WTC11 (cell line): ENCODE measurements at regions not wholly inside any gene's neighbourhood (a gene's known extent, or its start where the extent isn't known, plus 50 kb on each side); places are given as distances from the start of the nearest gene placed in this dataset.

Source experiments
- ATAC-seq: fragments of 200-7000 bp; cut with Tn5 transposase; 2 replicates; pipeline ENCODE4 v1.10.0; 2021; ENCODE audit warnings: mild to moderate bottlenecking, moderate library complexity
- CTCF ChIA-PET: fragments of 300-600 bp; sonication (Branson Sonifier 250); formaldehyde crosslinking; loops from one replicate; lab custom pipeline; 2021; ENCODE audit warnings: antibody characterized with exemption; lab: Charles Lee
- POLR2A ChIA-PET: fragments of 350-600 bp; sonication (Branson Sonifier 250); formaldehyde crosslinking; loops from one replicate; lab custom pipeline; 2021; ENCODE audit warnings: antibody characterized with exemption; lab: Charles Lee
- DNase-seq: peaks from one replicate; pipeline ENCODE4 v3.0.0; 2021; ENCODE audit warnings: low spot score
- H3K27ac Mint-ChIP-seq: 2 replicates; pipeline ENCODE4 v1.8.0; 2021; ENCODE audit warnings: mixed read lengths
- H3K27me3 Mint-ChIP-seq: 2 replicates; pipeline ENCODE4 v1.8.0; 2021; ENCODE audit warnings: low read depth, mild to moderate bottlenecking, moderate library complexity, mixed read lengths
- H3K36me3 Mint-ChIP-seq: 2 replicates; pipeline ENCODE4 v1.8.0; 2021; ENCODE audit warnings: mixed read lengths
- H3K4me1 Mint-ChIP-seq: 2 replicates; pipeline ENCODE4 v1.8.0; 2022; ENCODE audit warnings: mixed read lengths
- H3K4me3 Mint-ChIP-seq: 2 replicates; pipeline ENCODE4 v1.8.0; 2021; ENCODE audit warnings: mild to moderate bottlenecking, moderate library complexity, mixed read lengths
- H3K9me3 Mint-ChIP-seq: 2 replicates; pipeline ENCODE4 v1.8.0; 2021; ENCODE audit warnings: mixed read lengths
- AFF4 ChIP-seq: sonication (generic); formaldehyde crosslinking; IDR thresholded peaks from 2 replicates; pipeline ENCODE4 v1.8.1; 2023; ENCODE audit warnings: mild to moderate bottlenecking, missing genetic modification reagents, borderline replicate concordance
- AR ChIP-seq: fragments of 250-450 bp; sonication (Bioruptor Pico); IDR thresholded peaks from 2 replicates; pipeline ENCODE4 v1.9.0; 2021; ENCODE audit warnings: mild to moderate bottlenecking
- ATF2 ChIP-seq: sonication (generic); formaldehyde crosslinking; IDR thresholded peaks from 2 replicates; pipeline ENCODE4 v1.8.1; 2022; ENCODE audit warnings: low read depth, missing genetic modification reagents, borderline replicate concordance
- FOXP1 ChIP-seq: sonication (generic); formaldehyde crosslinking; IDR thresholded peaks from 2 replicates; pipeline ENCODE4 v1.8.0; 2022; ENCODE audit warnings: missing genetic modification reagents, mild to moderate bottlenecking, moderate library complexity, borderline replicate concordance
- MAX ChIP-seq: sonication (generic); formaldehyde crosslinking; IDR thresholded peaks from 2 replicates; pipeline ENCODE4 v1.8.0; 2022; ENCODE audit warnings: mild to moderate bottlenecking, missing genetic modification reagents
- MLX ChIP-seq: sonication (generic); formaldehyde crosslinking; IDR thresholded peaks from 2 replicates; pipeline ENCODE4 v1.8.1; 2023; ENCODE audit warnings: mild to moderate bottlenecking, missing genetic modification reagents, moderate library complexity
- MXD4 ChIP-seq: fragments of 250-450 bp; sonication (Bioruptor Pico); IDR thresholded peaks from 2 replicates; pipeline ENCODE4 v1.8.0; 2021; ENCODE audit warnings: mild to moderate bottlenecking, moderate library complexity, borderline replicate concordance
- NR1H2 ChIP-seq: sonication (generic); formaldehyde crosslinking; IDR thresholded peaks from 2 replicates; pipeline ENCODE4 v1.9.0; 2021; ENCODE audit warnings: mild to moderate bottlenecking, moderate library complexity, missing genetic modification reagents
- NR2C2 ChIP-seq: sonication (generic); formaldehyde crosslinking; IDR thresholded peaks from 2 replicates; pipeline ENCODE4 v1.8.0; 2022; ENCODE audit warnings: mild to moderate bottlenecking, missing genetic modification reagents
- PRRX2 ChIP-seq: fragments of 250-450 bp; sonication (Bioruptor Pico); IDR thresholded peaks from 2 replicates; pipeline ENCODE4 v1.8.0; 2021; ENCODE audit warnings: mild to moderate bottlenecking
- RELA ChIP-seq: sonication (generic); formaldehyde crosslinking; IDR thresholded peaks from 2 replicates; pipeline ENCODE4 v1.8.1; 2022; ENCODE audit warnings: missing genetic modification reagents, mild to moderate bottlenecking, borderline replicate concordance
- ZNF138 ChIP-seq: sonication (generic); formaldehyde crosslinking; conservative IDR thresholded peaks from 2 replicates; pipeline ENCODE4 v1.8.1; 2022; ENCODE audit warnings: mild to moderate bottlenecking, moderate library complexity, missing genetic modification reagents
- ZNF219 ChIP-seq: sonication (generic); formaldehyde crosslinking; IDR thresholded peaks from 2 replicates; pipeline ENCODE4 v1.8.0; 2023; ENCODE audit warnings: missing genetic modification reagents, mild to moderate bottlenecking, borderline replicate concordance
- ZNF263 ChIP-seq: sonication (generic); formaldehyde crosslinking; IDR thresholded peaks from 2 replicates; pipeline ENCODE4 v1.8.1; 2022; ENCODE audit warnings: low read depth, mild to moderate bottlenecking, moderate library complexity, missing genetic modification reagents
- ZNF423 ChIP-seq: fragments of 250-450 bp; sonication (Bioruptor Pico); IDR thresholded peaks from 2 replicates; pipeline ENCODE4 v2.1.2; 2022; ENCODE audit warnings: mild to moderate bottlenecking, moderate library complexity
- ZNF671 ChIP-seq: fragments of 250-450 bp; sonication (Bioruptor Pico); IDR thresholded peaks from 2 replicates; pipeline ENCODE4 v1.8.0; 2021; ENCODE audit warnings: mild to moderate bottlenecking
- TF ChIP-seq, protein P1 (sequence below): sonication (generic); formaldehyde crosslinking; IDR thresholded peaks from 2 replicates; pipeline ENCODE4 v1.8.1; 2022; ENCODE audit warnings: low read depth, mild to moderate bottlenecking, moderate library complexity, missing genetic modification reagents, borderline replicate concordance
- TF ChIP-seq, protein P2 (sequence below): sonication (generic); formaldehyde crosslinking; IDR thresholded peaks from 2 replicates; pipeline ENCODE4 v1.8.1; 2023; ENCODE audit warnings: mild to moderate bottlenecking, missing genetic modification reagents, moderate library complexity
- TF ChIP-seq, protein P3 (sequence below): sonication (generic); formaldehyde crosslinking; conservative IDR thresholded peaks from 2 replicates; pipeline ENCODE4 v1.8.1; 2022; ENCODE audit warnings: mild to moderate bottlenecking, missing genetic modification reagents
- TF ChIP-seq, protein P4 (sequence below): sonication (generic); formaldehyde crosslinking; IDR thresholded peaks from 2 replicates; pipeline ENCODE4 v1.8.1; 2023; ENCODE audit warnings: mild to moderate bottlenecking, moderate library complexity, missing genetic modification reagents

DNA sequence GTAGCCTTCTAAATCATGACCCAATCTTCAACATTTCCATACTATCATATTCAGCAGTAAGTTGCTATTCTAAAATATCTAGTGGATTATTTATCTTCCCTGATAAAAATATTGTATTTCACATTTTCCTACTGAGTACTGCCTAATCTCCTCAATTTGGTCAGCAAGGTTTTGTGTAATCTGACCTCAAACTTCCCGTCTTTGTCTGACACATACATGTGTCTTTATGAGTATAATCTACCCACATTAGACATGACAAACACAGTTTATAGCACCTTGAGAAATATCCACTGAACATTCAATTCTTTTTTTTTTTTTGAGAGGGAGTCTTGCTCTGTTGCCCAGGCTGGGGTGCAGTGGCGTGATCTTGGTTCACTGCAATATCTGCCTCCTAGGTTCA, 113.7 kb upstream of the LUZP2 start:
- Mint-ChIP-seq H3K27me3 (no peaks in the 10 kb centered on the region), H3K36me3 (peaks cover 1% of the 10 kb centered on the region; the same call in 1 of the 2 replicates), H3K4me3 (no peak overlapping the region), H3K27ac (no peak overlapping the region), H3K4me1 (peaks cover 6% of the 10 kb centered on the region; the same call in 1 of the 2 replicates), H3K9me3 (0 out of 2 replicates have a peak, but pooled peaks cover 2% of the 10 kb centered on the region)
- ATAC-seq: no peak
- ChIA-PET CTCF (no interaction called here), POLR2A (no interaction called here)
- TF ChIP-seq ZNF263 (CRISPR knock-in tag) (no peak), ATF2 (CRISPR knock-in tag) (no peak), PRRX2 (CRISPR knock-in tag) (no peak), ZNF423 (no peak), ZNF138 (CRISPR knock-in tag) (no peak), FOXP1 (no peak), MAX (CRISPR knock-in tag) (no peak), NR2C2 (CRISPR knock-in tag) (no peak), MXD4 (no peak), ZNF671 (CRISPR knock-in tag) (no peak), MLX (no peak), NR1H2 (no peak), AFF4 (CRISPR knock-in tag) (no peak), ZNF219 (CRISPR knock-in tag) (no peak), RELA (no peak), AR (CRISPR knock-in tag) (no peak)
- TF ChIP-seq, protein P1, sequence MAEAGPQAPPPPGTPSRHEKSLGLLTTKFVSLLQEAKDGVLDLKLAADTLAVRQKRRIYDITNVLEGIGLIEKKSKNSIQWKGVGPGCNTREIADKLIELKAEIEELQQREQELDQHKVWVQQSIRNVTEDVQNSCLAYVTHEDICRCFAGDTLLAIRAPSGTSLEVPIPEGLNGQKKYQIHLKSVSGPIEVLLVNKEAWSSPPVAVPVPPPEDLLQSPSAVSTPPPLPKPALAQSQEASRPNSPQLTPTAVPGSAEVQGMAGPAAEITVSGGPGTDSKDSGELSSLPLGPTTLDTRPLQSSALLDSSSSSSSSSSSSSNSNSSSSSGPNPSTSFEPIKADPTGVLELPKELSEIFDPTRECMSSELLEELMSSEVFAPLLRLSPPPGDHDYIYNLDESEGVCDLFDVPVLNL (CRISPR knock-in tag): no peak
- TF ChIP-seq, protein P2, sequence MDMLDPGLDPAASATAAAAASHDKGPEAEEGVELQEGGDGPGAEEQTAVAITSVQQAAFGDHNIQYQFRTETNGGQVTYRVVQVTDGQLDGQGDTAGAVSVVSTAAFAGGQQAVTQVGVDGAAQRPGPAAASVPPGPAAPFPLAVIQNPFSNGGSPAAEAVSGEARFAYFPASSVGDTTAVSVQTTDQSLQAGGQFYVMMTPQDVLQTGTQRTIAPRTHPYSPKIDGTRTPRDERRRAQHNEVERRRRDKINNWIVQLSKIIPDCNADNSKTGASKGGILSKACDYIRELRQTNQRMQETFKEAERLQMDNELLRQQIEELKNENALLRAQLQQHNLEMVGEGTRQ (CRISPR knock-in tag): no peak
- TF ChIP-seq, protein P3, sequence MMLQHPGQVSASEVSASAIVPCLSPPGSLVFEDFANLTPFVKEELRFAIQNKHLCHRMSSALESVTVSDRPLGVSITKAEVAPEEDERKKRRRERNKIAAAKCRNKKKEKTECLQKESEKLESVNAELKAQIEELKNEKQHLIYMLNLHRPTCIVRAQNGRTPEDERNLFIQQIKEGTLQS (CRISPR knock-in tag): no peak
- TF ChIP-seq, protein P4, sequence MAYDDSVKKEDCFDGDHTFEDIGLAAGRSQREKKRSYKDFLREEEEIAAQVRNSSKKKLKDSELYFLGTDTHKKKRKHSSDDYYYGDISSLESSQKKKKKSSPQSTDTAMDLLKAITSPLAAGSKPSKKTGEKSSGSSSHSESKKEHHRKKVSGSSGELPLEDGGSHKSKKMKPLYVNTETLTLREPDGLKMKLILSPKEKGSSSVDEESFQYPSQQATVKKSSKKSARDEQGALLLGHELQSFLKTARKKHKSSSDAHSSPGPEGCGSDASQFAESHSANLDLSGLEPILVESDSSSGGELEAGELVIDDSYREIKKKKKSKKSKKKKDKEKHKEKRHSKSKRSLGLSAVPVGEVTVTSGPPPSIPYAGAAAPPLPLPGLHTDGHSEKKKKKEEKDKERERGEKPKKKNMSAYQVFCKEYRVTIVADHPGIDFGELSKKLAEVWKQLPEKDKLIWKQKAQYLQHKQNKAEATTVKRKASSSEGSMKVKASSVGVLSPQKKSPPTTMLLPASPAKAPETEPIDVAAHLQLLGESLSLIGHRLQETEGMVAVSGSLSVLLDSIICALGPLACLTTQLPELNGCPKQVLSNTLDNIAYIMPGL (CRISPR knock-in tag): no peak
- no peak for DNase-seq
